ENCODE measurements at regions not wholly inside any gene's neighbourhood (a gene's known extent, or its start where the extent isn't known, plus 50 kb on each side); places are given as distances from the start of the nearest gene placed in this dataset.

DNA sequence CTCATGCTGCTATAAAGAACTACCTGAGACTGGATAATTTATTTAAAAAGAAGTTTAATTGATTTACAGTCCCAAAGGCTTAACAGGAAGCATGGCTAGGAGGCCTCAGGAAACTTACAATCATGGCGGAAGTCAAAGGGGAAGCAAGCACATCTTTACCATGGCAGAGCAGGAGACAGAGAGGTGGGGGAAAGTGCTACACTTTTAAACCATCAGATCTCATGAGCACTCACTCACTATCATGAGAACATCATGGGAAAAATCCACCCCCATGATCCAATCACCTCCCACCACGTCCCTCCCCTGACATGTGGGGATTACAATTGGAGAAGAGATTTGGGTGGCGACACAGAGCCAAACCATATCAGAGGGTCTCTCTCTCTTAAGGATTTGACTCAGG is 108.6 kb upstream of the PODXL start:
- TF ChIP-seq, protein P1, sequence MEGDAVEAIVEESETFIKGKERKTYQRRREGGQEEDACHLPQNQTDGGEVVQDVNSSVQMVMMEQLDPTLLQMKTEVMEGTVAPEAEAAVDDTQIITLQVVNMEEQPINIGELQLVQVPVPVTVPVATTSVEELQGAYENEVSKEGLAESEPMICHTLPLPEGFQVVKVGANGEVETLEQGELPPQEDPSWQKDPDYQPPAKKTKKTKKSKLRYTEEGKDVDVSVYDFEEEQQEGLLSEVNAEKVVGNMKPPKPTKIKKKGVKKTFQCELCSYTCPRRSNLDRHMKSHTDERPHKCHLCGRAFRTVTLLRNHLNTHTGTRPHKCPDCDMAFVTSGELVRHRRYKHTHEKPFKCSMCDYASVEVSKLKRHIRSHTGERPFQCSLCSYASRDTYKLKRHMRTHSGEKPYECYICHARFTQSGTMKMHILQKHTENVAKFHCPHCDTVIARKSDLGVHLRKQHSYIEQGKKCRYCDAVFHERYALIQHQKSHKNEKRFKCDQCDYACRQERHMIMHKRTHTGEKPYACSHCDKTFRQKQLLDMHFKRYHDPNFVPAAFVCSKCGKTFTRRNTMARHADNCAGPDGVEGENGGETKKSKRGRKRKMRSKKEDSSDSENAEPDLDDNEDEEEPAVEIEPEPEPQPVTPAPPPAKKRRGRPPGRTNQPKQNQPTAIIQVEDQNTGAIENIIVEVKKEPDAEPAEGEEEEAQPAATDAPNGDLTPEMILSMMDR (IDR thresholded peaks at IDR 0.05) = no peak
- no peak for TF ChIP-seq POLR2A (IDR thresholded peaks at IDR 0.05)

All from body of pancreas (tissue), 4 donors.